ENCODE measurements at regions not wholly inside any gene's neighbourhood (a gene's known extent, or its start where the extent isn't known, plus 50 kb on each side); places are given as distances from the start of the nearest gene placed in this dataset.

DNA sequence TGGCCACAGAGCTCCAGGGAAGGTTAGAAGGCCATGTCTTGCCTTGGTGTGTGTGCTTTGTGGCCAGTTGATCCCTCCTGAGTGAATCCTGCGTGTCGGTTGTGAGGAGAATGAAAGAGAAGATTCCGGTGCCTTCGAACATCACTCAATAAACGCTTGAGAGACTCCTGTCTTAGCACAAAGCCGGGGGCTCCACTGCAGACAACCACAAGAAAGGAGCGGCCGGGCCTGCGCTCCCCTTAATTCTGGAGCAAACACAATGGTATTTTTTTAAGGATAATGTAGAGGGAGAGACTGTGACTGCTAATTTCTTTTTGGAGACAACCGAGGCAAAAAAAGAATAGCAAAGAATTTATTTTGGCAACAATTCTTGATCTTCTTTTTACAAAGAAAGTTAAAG is 286.8 kb upstream of the SHH start:
- in situ Hi-C loops (cut with MboI; ENCODE audit: low sequenced_read_pairs) (no loop called here), intact Hi-C loops (cut with micrococcal nuclease) (no loop called here), dilution Hi-C loops (cut with HindIII; ENCODE audit: low sequenced_read_pairs, unreplicated experiment) (no loop called here)
- Histone ChIP-seq H3K18ac (ENCODE audit: low read depth, low read length) (no peak overlapping the region), H2BK20ac (ENCODE audit: low read depth, low read length) (no peak overlapping the region), H3K4me3 (ENCODE audit: insufficient read depth, low read depth, low read length) (no peak overlapping the region), H3K4me2 (ENCODE audit: low read depth, low read length) (no peak overlapping the region), H2BK5ac (ENCODE audit: low read depth, low read length, poor library complexity, severe bottlenecking) (no peak overlapping the region), H3K23ac (ENCODE audit: low read depth, low read length) (no peak overlapping the region), H2BK15ac (ENCODE audit: low read depth, low read length) (no peak overlapping the region), H4K20me1 (ENCODE audit: insufficient read depth, low read length) (no peaks in the 10 kb centered on the region), H3K4ac (ENCODE audit: low read depth, low read length) (no peak overlapping the region), H3K14ac (replicated peaks; ENCODE audit: low read depth, low read length) (no peak overlapping the region), H3K56ac (ENCODE audit: extremely low read depth, insufficient read depth, low read length) (no peak overlapping the region), H2AK5ac (ENCODE audit: low read depth, low read length) (no peak overlapping the region), H4K8ac (ENCODE audit: low read depth in 2 of 2, low read length in 2 of 2) (no peak overlapping the region), H3K36me3 (ENCODE audit: control insufficient read depth, insufficient read depth, low read length) (no peaks in the 10 kb centered on the region), H3K9me1 (ENCODE audit: insufficient read depth, low read length) (no peaks in the 10 kb centered on the region), H3K4me1 (ENCODE audit: control insufficient read depth, insufficient read depth, low read length) (no peaks in the 10 kb centered on the region), H4K91ac (ENCODE audit: insufficient read depth, low read depth, low read length) (no peak overlapping the region), H3K27ac (ENCODE audit: insufficient read depth, low read length) (no peak overlapping the region), H3K9me3 (ENCODE audit: control insufficient read depth, insufficient read depth, low read length) (peaks cover 47% of the 10 kb centered on the region), H3K79me1 (ENCODE audit: low read depth in 1 of 2, low read length in 2 of 2) (no peaks in the 10 kb centered on the region), H2BK120ac (ENCODE audit: low read depth, low read length) (no peak overlapping the region), H2AFZ (replicated peaks; ENCODE audit: low read length, poor library complexity) (no peak overlapping the region), H3K9ac (ENCODE audit: low read depth, low read length) (no peak overlapping the region), H2AK9ac (replicated peaks; ENCODE audit: low read depth, low read length, poor library complexity) (no peak overlapping the region), H3K27me3 (ENCODE audit: control insufficient read depth, insufficient read depth, low read length) (no peaks in the 10 kb centered on the region), H4K5ac (ENCODE audit: low read depth, low read length) (no peak overlapping the region)
- 64% methylated on average over 6 of the region's 10 CpGs; no CpG with 5 or more reads in 1 of the 2 experiments for WGBS, 2 experiments (ENCODE audit: extremely low coverage in 2 of 2, insufficient read length in 1 of 2)
- BruUV-seq (replicated peaks) = no TSS peak
- TF ChIP-seq POLR2A (IDR thresholded peaks at IDR 0.05; ENCODE audit: low read depth, low read length) (no peak), CTCF (conservative IDR thresholded peaks at IDR 0.05; ENCODE audit: low read depth, low read length) (no peak), ELK1 (IDR thresholded peaks at IDR 0.05; ENCODE audit: borderline replicate concordance, low read depth, low read length) (no peak), MXI1 (IDR thresholded peaks at IDR 0.05; ENCODE audit: borderline replicate concordance, low read depth, low read length) (no peak), RAD21 (IDR thresholded peaks at IDR 0.05; ENCODE audit: low read length) (no peak), CHD1 (IDR thresholded peaks at IDR 0.05; ENCODE audit: low read depth, low read length) (no peak)
- no peak for DNase-seq
- ATAC-seq (ENCODE audit: low read depth) = no peak
- POLR2A ChIA-PET (ENCODE audit: unreplicated experiment) = no interaction called here
- CTCF ChIA-PET = no interaction called here
